IMR-90 (cell line): ENCODE measurements at regions not wholly inside any gene's neighbourhood (a gene's known extent, or its start where the extent isn't known, plus 50 kb on each side); places are given as distances from the start of the nearest gene placed in this dataset.

Experiments used
- ATAC-seq: fragments of 200-7000 bp; cut with Tn5 transposase; 2 replicates; pipeline ENCODE4 v1.9.1; 2020; ENCODE audit warnings: low read depth, mild to moderate bottlenecking, moderate library complexity
- BruUV-seq: library from RNA; stranded (reverse); fragments of 400-500 nt; replicated peaks from 2 replicates; lab custom pipeline; 2021; lab: Mats Ljungman, UMichigan
- CTCF ChIA-PET: fragments of 300-600 bp; formaldehyde crosslinking; extraction: SDS; loops from one replicate; lab custom pipeline; 2021; ENCODE audit warnings: antibody characterized with exemption; lab: Yijun Ruan, JAX
- POLR2A ChIA-PET: fragments of 300-600 bp; sonication (Branson Sonifier 250); formaldehyde crosslinking; loops from one replicate; lab custom pipeline; 2022; ENCODE audit warnings: antibody characterized with exemption; ENCODE audit not compliant: unreplicated experiment; lab: Charles Lee
- DNase-seq: peaks from one replicate; pipeline ENCODE4 v3.0.0; 2013
- H2AFZ ChIP-seq: replicated peaks from 2 replicates; pipeline ENCODE3; 2013; ENCODE audit warnings: low read length, mild to moderate bottlenecking; ENCODE audit not compliant: poor library complexity
- H2AK5ac ChIP-seq: 2 replicates; pipeline ENCODE4 v1.6.1; 2013; ENCODE audit warnings: low read depth, low read length, inconsistent platforms
- H2AK9ac ChIP-seq: replicated peaks from 2 replicates; pipeline ENCODE3; 2013; ENCODE audit warnings: mild to moderate bottlenecking, low read depth, low read length, moderate library complexity; ENCODE audit not compliant: poor library complexity
- H2BK120ac ChIP-seq: 2 replicates; pipeline ENCODE4 v1.6.1; 2013; ENCODE audit warnings: low read depth, low read length, inconsistent platforms
- H2BK15ac ChIP-seq: 3 replicates; pipeline ENCODE4 v1.6.1; 2013; ENCODE audit warnings: low read depth, low read length, inconsistent platforms
- H2BK20ac ChIP-seq: 2 replicates; pipeline ENCODE4 v1.6.1; 2013; ENCODE audit warnings: low read depth, mild to moderate bottlenecking, inconsistent platforms, low read length, moderate library complexity
- H2BK5ac ChIP-seq: 2 replicates; pipeline ENCODE4 v1.6.1; 2013; ENCODE audit warnings: mild to moderate bottlenecking, low read depth, low read length, inconsistent platforms; ENCODE audit not compliant: poor library complexity, severe bottlenecking
- H3K14ac ChIP-seq: replicated peaks from 2 replicates; pipeline ENCODE4 v1.6.1; 2013; ENCODE audit warnings: low read depth, low read length, inconsistent platforms
- H3K18ac ChIP-seq: 2 replicates; pipeline ENCODE4 v1.6.1; 2013; ENCODE audit warnings: low read depth, low read length, control low read depth
- H3K23ac ChIP-seq: 2 replicates; pipeline ENCODE4 v1.6.1; 2013; ENCODE audit warnings: low read depth, low read length, inconsistent platforms
- H3K27ac ChIP-seq: 2 replicates; pipeline ENCODE4 v1.5.1; 2013; ENCODE audit warnings: mild to moderate bottlenecking, control low read depth, low read length; ENCODE audit not compliant: insufficient read depth
- H3K27me3 ChIP-seq: 2 replicates; pipeline ENCODE4 v1.6.1; 2013; ENCODE audit warnings: low read length; ENCODE audit not compliant: control insufficient read depth, insufficient read depth
- H3K36me3 ChIP-seq: 2 replicates; pipeline ENCODE4 v1.6.1; 2013; ENCODE audit warnings: low read length, mixed read lengths; ENCODE audit not compliant: control insufficient read depth, insufficient read depth
- H3K4ac ChIP-seq: 2 replicates; pipeline ENCODE4 v1.6.1; 2013; ENCODE audit warnings: low read depth, low read length, inconsistent platforms
- H3K4me1 ChIP-seq: 2 replicates; pipeline ENCODE4 v1.6.1; 2013; ENCODE audit warnings: low read length, mixed read lengths; ENCODE audit not compliant: control insufficient read depth, insufficient read depth
- H3K4me2 ChIP-seq: 2 replicates; pipeline ENCODE4 v1.6.1; 2013; ENCODE audit warnings: low read depth, mild to moderate bottlenecking, control low read depth, low read length, moderate library complexity
- H3K4me3 ChIP-seq: 2 replicates; pipeline ENCODE4 v1.5.1; 2013; ENCODE audit warnings: low read depth, mild to moderate bottlenecking, control low read depth, low read length, moderate library complexity; ENCODE audit not compliant: insufficient read depth
- H3K56ac ChIP-seq: 2 replicates; pipeline ENCODE4 v1.6.1; 2013; ENCODE audit warnings: low read length, inconsistent platforms; ENCODE audit not compliant: insufficient read depth; ENCODE audit errors: extremely low read depth
- H3K79me1 ChIP-seq, 2 experiments: 2 replicates each; pipeline ENCODE4 v1.6.1; 2013; ENCODE audit warnings: low read length in 2 of 2, inconsistent platforms in 1 of 2, low read depth in 1 of 2
- H3K9ac ChIP-seq: 2 replicates; pipeline ENCODE4 v1.6.1; 2013; ENCODE audit warnings: low read depth, low read length, control low read depth
- H3K9me1 ChIP-seq: 2 replicates; pipeline ENCODE4 v1.6.1; 2013; ENCODE audit warnings: low read length, inconsistent platforms; ENCODE audit not compliant: insufficient read depth
- H3K9me3 ChIP-seq: 2 replicates; pipeline ENCODE4 v1.6.1; 2013; ENCODE audit warnings: low read length; ENCODE audit not compliant: control insufficient read depth, insufficient read depth
- H4K20me1 ChIP-seq: 2 replicates; pipeline ENCODE4 v1.6.1; 2013; ENCODE audit warnings: low read length, inconsistent platforms; ENCODE audit not compliant: insufficient read depth
- H4K5ac ChIP-seq: 2 replicates; pipeline ENCODE4 v1.6.1; 2013; ENCODE audit warnings: mild to moderate bottlenecking, low read depth, low read length, control low read depth
- H4K8ac ChIP-seq, 2 experiments: 2 replicates each; pipeline ENCODE4 v1.6.1; 2013; ENCODE audit warnings: low read depth in 2 of 2, low read length in 2 of 2, control low read depth in 1 of 2, inconsistent platforms in 1 of 2
- H4K91ac ChIP-seq: 2 replicates; pipeline ENCODE4 v1.6.1; 2013; ENCODE audit warnings: low read depth, low read length, inconsistent platforms; ENCODE audit not compliant: insufficient read depth
- BHLHE40 ChIP-seq: fragments of 150-350 bp; IDR thresholded peaks from 2 replicates; pipeline ENCODE4 v1.6.1; 2016; ENCODE audit warnings: mild to moderate bottlenecking, low read depth, low read length
- CEBPB ChIP-seq: IDR thresholded peaks from 2 replicates; pipeline ENCODE4 v1.6.1; 2012; ENCODE audit warnings: low read depth, low read length, improper control_type of control experiment
- CHD1 ChIP-seq: IDR thresholded peaks from 2 replicates; pipeline ENCODE4 v1.6.1; 2012; ENCODE audit warnings: low read depth, low read length, improper control_type of control experiment
- CTCF ChIP-seq: conservative IDR thresholded peaks from 2 replicates; pipeline ENCODE4 v1.5.1; 2012; ENCODE audit warnings: mild to moderate bottlenecking, low read depth, low read length, improper control_type of control experiment
- ELK1 ChIP-seq: fragments of 150-350 bp; IDR thresholded peaks from 2 replicates; pipeline ENCODE4 v1.6.1; 2016; ENCODE audit warnings: low read depth, mild to moderate bottlenecking, low read length, moderate library complexity, borderline replicate concordance
- FOS ChIP-seq: fragments of 150-350 bp; IDR thresholded peaks from 2 replicates; pipeline ENCODE4 v1.6.1; 2016; ENCODE audit warnings: low read depth, low read length
- MAFK ChIP-seq: IDR thresholded peaks from 2 replicates; pipeline ENCODE4 v1.6.1; 2012; ENCODE audit warnings: low read depth, low read length, improper control_type of control experiment
- MAZ ChIP-seq: IDR thresholded peaks from 2 replicates; pipeline ENCODE4 v1.6.1; 2012; ENCODE audit warnings: low read depth, mild to moderate bottlenecking, low read length, improper control_type of control experiment, moderate library complexity, borderline replicate concordance
- NFE2L2 ChIP-seq: fragments of 150-350 bp; IDR thresholded peaks from 2 replicates; pipeline ENCODE4 v1.6.1; 2016; ENCODE audit warnings: low read depth, mild to moderate bottlenecking, low read length
- POLR2A ChIP-seq: IDR thresholded peaks from 2 replicates; pipeline ENCODE4 v1.6.1; 2012; ENCODE audit warnings: mild to moderate bottlenecking, low read depth, low read length
- RAD21 ChIP-seq: IDR thresholded peaks from 2 replicates; pipeline ENCODE4 v1.6.1; 2012; ENCODE audit warnings: low read length, improper control_type of control experiment
- USF2 ChIP-seq: fragments of 150-350 bp; IDR thresholded peaks from 2 replicates; pipeline ENCODE4 v1.6.1; 2017; ENCODE audit warnings: mild to moderate bottlenecking, antibody characterized with exemption, low read length, low read depth
- WGBS, 2 experiments: methylation state at CpG; one replicate each; pipeline versions ENCODE4 v1.1.5 to v1.1.7; 2013; ENCODE audit warnings: missing lambda C conversion rate in 2 of 2; ENCODE audit not compliant: insufficient read length in 1 of 2; ENCODE audit errors: extremely low coverage in 2 of 2; 5-methylcytosine and 5-hydroxymethylcytosine counted together
- dilution Hi-C: fragments of 300-500 bp; cut with HindIII; formaldehyde crosslinking; loops from one replicate; pipeline ENCODE4 v1.14.3; 2018; ENCODE audit warnings: low sequenced_read_pairs; ENCODE audit not compliant: unreplicated experiment
- in situ Hi-C: fragments of 300-500 bp; cut with MboI; formaldehyde crosslinking; loops from 3 replicates; pipeline ENCODE4 v1.14.3; 2019; ENCODE audit warnings: low sequenced_read_pairs, inconsistent platforms, mixed read lengths
- intact Hi-C: fragments of 100-400 bp; cut with micrococcal nuclease; formaldehyde crosslinking; loops from 2 replicates; pipeline ENCODE4 v1.10.0; 2022

- Histone ChIP-seq H3K9me1 (no peaks in the 10 kb centered on the region), H4K5ac (no peak overlapping the region), H3K9me3 (no peaks in the 10 kb centered on the region), H3K14ac (no peak overlapping the region), H3K79me1 (no peaks in the 10 kb centered on the region), H4K91ac (no peak overlapping the region), H3K4ac (no peak overlapping the region), H3K27ac (no peak overlapping the region), H2AK5ac (no peak overlapping the region), H3K4me2 (no peak overlapping the region), H2BK20ac (peak overlapping the region; percentile 24; the same call in 1 of the 2 replicates), H2BK5ac (no peak overlapping the region), H3K56ac (no peak overlapping the region), H3K23ac (no peak overlapping the region), H3K4me3 (no peak overlapping the region), H4K20me1 (no peaks in the 10 kb centered on the region; the same call in 1 of the 2 replicates), H4K8ac (no peak overlapping the region), H2BK120ac (0 out of 2 replicates have a peak overlapping the region, but pooled peaks have one; percentile 8), H3K4me1 (peaks cover 7% of the 10 kb centered on the region; the same call in 1 of the 2 replicates), H2BK15ac (peak overlapping the region; percentile 29; the same call in 1 of the 3 replicates), H3K27me3 (no peaks in the 10 kb centered on the region), H2AFZ (no peak overlapping the region), H3K18ac (no peak overlapping the region), H3K9ac (no peak overlapping the region), H2AK9ac (peak overlapping the region; percentile 3), H3K36me3 (no peaks in the 10 kb centered on the region)
- dilution Hi-C loops (no loop called here), intact Hi-C loops (no loop called here), in situ Hi-C loops (no loop called here)
- TF ChIP-seq BHLHE40, result no peak
- TF ChIP-seq CHD1, result no peak
- no peak for TF ChIP-seq RAD21
- no peak for TF ChIP-seq CTCF
- TF ChIP-seq MAZ, result no peak
- TF ChIP-seq USF2, result no peak
- no peak for TF ChIP-seq FOS
- TF ChIP-seq MAFK, result no peak
- TF ChIP-seq CEBPB, result no peak
- no peak for TF ChIP-seq POLR2A
- no peak for TF ChIP-seq NFE2L2
- no peak for TF ChIP-seq ELK1
- no TSS peak for BruUV-seq
- 100% methylated on average over 1 of the region's 5 CpGs; no CpG with 5 or more reads in 1 of the 2 experiments for WGBS, 2 experiments
- CTCF ChIA-PET, result no interaction called here
- DNase-seq, result no peak
- POLR2A ChIA-PET, result no interaction called here
- ATAC-seq, result no peak
Measured at GRCh38 chr5:135117590-135117989, 83.6 kb upstream of the PITX1 start.
